SIG-M5 treated with dmso at 0.1 percent for 504 hours (cell line): ENCODE measurements at regions not wholly inside any gene's neighbourhood (a gene's known extent, or its start where the extent isn't known, plus 50 kb on each side); places are given as distances from the start of the nearest gene placed in this dataset.

Experiments
- DNase-seq: peaks from one replicate; lab custom pipeline; 2025; ENCODE audit not compliant: unreplicated experiment; lab: John Stamatoyannopoulos, UW

DNA sequence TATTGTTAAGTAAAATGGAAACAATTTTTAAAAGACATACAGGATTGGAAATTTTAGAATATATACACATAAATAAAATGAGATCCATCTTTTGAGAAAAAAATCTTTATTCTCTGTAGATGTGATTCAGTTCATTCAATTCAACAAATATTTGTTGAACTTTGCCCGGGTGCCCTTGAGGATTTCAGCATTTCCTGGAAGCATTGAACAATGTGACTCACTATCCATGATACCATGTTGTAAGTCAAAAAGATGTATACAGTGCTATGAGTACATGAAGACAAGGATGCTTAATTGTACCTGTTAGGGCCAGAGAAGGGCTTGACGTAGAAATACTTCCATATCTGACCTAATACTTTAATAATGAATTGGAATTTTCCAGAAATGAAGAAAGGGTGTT is 353.7 kb downstream of the METTL15 start:
- DNase-seq: no peak

DNA sequence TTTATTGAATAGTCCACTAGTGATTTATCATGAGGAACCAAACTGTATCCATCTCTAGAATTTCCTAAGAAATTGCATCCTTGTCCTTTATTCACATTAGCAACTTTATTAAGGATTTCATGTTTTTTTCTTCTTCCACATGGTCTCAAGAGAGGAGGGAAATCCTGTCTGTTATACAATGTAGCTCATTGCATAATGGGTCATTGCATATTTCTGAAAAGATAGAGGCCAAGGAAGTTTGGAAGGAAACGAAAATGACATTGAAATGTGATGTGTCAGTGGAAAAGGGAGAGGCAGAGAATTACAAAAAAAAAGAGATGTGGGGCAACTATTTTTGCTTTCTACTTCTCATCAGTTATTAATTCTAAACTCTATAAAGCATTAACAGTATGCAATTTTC is 353.1 kb downstream of the METTL15 start:
- DNase-seq: no peak

DNA sequence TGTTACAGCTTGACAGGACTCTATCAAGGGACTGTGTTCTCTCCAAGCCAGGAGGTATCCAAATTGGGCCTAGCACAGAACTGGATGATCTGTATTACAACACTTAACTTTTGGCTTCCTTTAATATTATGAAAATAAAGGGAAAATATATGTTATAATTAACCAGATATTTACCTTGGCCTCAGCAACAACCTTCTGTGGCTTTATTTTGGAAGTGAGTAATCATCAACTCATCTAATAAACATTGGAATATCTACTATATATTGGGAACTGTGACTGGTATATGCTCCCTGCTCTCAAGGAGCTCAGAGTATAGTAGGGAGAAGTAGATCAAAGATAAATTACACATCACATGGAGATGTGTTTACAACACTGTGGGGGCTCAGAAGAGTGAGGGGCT is 352.2 kb downstream of the METTL15 start:
- no peak for DNase-seq

DNA sequence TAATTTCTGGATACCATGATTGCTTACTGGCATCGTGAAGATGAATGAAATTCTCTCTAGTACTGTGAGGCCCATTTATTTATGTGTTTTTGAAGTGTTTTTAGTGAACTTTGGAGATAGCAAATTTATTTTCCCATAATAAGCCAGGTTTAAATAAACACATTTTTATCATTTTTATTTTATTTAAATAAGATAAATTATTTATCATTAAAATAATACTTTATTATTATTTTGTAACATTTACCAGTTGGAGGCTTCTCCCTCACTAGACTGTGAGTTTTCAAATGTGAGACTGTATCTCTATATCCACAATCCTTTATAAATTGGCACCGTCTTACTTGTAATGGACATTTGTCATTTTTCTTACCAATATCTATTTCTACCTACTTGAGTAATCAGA is 351.7 kb downstream of the METTL15 start:
- DNase-seq: no peak

DNA sequence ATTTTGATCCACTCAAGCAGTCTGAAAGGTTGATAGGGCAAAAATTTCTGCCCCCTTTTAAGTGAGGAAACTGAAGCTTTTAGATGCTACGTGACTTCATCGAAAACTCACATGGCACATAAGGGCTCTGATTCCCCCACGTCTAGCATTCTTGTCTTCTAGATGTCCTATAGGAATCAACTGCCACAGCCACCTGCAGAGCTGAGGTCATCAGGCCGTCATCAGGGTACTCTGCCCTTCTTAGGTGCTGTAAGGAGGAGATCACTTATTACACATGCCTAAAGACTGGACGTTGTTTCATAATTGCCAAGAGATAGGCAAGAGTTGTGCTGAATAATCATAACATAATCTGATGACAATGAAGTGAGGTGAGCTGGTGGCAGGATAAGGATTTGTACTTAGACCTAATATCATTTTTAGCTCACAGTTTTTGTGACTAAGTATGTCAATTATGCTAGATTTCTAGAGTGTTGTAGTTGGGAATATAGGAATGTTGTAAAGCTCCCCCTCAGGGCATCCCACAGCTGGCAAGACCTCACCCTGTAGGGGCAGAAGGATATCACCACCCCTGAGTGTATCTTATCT is 349.4 kb downstream of the METTL15 start:
- no peak for DNase-seq

DNA sequence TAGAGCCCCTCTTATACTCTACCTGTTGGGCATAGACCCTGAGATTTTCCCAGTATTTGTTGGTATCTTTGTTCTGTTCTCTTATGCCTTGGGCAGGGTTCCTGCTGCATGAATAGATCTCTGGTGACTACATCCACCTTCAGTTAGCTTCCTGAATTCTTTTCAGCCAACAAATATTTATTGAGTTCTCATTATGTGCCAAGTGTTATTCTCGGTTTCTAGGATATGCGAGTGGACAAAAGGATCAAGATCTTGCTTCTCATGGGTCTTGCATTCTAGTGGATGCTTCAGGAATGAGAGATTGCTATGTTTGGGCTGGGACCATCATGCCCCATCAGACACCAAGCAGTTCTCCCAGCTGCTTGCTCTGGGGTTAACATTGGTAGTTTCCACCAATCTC is 340.0 kb downstream of the METTL15 start:
- no peak for DNase-seq

DNA sequence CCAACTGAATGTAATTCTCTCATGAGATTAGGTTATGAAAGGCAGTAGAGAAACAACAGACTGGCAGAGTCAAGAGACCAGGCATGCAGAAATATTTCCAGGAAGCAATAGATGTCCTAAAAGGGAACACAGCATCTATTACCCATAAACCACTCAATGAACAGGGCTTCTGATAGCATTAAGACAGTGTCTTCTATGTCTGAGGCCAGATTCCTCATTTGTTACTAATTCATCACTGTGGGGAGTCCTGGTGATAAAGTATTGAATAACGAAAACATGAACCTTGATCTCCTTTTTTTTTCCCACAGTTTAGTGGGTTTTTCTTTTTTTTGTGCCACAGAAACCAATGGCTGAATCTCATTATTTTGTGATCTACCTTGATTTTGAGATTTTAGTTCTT is 339.0 kb downstream of the METTL15 start:
- DNase-seq: no peak

DNA sequence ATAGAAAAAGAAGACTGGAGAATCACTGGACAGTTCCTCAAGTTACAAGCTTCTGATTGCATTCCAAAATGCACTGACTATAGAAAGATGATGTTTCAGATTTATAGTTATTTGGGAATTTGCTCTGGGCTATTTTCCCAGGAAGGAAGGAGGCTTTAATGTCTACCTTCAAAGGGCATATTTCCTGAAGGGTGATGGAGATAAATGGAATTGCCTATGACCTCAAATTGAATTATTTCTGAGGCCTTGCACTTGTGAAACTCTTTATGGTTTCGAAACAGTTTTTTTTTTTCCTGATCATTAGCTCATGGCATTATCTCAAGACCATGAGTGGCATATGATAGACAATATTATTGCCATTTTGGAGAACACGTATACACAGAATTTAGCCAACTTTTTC is 333.9 kb downstream of the METTL15 start:
- no peak for DNase-seq

DNA sequence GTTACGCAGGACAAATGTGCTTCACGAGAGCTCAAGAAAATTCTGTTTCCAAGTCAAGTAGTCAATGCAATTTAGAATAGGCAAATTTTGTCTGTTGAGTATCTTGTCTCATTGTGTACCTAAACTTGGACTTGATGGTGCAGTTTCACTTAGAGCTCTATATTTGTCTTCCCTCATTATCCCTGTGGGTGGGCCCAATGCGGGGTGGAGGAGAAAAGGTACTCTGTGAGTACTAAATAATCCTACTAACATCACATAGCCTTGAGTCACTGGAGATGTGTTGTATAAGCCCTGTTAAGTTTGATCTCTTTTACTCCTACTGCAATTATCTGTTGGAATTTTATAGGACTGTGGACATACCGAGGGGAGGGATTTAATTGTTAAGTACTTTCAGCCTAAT is 331.2 kb downstream of the METTL15 start:
- no peak for DNase-seq

DNA sequence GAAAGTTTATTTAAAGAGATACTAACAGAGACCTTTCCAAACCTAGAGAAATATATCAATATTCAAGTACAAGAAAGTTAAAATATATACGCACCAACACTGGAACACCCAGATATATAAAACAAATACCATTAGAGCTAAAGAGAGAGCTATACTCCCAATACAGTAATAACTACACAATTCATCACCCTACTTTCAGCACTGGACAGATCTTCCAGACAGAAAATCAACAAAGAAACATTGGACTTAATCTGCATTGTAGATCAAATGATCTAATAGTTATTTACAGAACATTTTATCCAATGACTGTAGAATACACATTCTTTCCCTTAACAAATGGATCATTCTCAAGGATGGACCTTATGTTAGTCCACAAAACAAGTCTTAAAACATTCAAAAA is 311.9 kb downstream of the METTL15 start:
- no peak for DNase-seq

DNA sequence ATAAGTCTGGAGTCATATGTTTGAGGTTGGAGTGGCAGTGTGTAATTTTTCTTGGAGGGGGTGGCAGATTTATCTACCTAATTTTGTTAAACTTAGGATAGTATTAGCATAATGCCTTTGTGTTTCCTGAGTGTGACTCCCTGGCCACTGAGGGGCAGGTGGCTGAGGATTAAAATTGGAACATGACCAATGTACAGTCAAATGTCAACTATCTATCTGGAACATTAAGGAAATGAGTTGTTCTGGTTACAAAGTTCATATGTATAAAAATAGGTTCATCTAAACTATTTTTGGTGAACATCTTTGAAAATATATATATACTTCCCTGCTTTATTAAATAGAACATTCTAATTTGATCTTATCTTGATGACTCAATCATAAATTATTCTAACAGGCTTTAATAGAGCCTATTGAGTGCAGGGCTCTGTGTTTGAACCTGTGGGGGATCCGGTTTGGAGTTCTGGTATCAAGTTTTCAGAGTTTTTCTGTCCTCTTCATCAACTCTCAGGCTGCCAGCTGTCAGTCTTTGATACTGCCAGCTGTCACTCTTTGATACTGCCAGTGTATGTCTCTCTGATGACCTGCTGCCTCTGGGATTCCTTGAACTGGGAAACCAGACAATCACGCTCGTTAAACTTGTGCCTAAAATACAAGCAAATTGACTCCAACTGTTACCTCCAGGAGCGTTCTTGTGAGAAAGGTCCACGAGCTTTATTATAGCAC is 309.6 kb downstream of the METTL15 start:
- no peak for DNase-seq

DNA sequence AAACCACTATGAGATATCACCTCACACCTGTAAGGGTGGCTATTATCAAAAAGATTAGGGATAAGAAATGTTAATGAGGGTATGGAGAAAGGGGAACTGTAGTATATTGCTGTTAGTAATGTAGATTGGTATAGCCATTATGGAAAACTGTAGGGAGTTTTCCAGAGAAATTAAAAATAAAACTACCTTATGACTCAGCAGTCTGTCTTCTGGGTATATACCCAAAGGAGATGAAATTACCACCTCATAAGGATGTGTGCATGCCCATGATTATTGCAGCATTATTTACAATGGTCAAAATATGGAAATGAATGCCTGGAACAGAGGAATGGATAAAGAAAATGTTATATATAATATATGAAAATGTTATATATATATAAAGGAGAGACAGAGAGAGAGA is 303.8 kb downstream of the METTL15 start:
- no peak for DNase-seq

DNA sequence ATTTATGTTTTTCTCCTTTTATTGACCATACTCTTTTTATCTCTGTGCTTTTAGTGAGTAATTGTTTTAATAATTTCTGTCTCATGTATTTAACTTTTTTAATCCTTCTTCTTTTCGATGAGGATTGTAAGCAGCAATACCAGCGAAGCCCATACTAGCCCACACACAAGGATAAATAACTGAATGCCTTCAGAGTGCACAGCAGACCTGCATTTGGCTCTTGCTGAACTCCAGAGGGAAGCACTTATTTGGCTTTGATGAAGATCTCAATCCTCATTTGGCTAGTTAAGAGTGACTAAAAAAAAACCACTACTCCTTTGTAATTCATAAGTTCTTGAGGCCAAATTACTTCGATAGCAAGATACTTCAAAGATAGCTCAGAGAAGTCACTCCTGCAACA is 293.3 kb downstream of the METTL15 start:
- DNase-seq: no peak

DNA sequence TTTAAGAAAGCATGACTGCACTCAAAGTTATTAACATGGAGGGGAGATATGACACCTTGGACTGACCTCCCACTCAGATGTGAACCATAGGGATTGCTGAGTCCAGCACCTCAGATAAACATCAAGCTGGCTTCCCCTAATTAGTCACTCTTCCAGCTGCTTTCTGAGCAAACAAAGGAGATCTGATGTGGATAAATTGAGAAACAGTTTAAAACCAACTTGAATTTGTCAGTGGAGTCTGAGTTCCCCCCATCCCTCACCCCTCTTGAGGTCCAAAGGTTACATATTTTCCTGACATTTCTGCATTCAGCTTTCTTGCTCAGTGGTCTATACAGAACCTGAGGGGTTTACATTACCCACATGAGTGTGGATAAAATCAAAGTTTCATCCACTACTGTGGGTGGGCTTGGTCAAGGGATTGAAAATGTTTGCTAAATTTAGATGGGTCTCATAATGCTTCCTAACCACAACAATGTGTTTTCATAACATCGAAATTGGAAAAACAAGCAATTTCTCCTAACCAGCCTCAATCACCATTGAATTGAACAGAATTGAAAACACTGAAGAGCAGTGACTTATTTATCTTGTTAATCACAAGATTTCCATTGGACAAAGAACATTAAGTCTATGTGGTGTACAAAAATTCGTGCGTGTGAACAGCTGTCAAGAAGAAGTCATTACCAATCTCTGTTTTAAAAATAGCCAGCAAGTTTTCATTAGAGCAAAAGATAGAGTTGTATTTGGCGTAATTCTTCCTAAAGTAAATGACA is 292.3 kb downstream of the METTL15 start:
- DNase-seq: no peak

DNA sequence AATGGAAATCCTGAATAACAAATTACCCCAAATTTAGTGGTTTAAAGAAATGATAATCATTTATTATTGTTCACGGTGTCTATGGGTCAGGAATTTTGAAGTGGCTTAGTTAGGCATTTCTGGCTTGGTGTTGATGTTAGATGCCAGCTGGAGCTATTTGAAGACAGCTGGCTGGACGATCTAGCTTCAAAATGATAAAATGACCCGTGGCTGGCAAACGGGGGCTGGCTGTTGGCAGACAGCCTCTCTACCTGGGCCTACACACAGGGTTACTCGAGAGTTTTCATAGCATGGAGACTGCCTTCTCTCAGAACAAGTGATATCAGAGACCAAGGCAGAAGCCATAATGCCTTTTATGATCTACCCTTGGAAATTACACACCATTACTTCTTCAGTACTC is 285.2 kb downstream of the METTL15 start:
- DNase-seq: no peak

DNA sequence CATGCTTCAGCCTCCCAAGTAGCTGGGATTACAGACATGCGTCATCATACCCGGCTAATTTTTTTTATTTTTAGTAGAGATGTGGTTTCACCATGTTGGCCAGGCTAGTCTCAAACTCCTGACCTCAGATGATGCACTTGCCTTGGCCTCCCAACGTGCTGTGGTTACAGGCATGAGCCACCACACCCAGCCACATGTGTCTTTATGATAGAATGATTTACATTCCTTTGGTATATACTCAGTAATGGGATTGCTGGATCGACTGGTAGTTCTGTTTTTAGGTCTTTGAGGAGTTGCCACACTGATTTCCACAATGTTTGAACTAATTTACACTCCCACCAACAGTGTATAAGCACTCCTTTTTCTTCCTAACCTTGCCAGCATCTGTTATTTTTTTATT is 276.2 kb downstream of the METTL15 start:
- no peak for DNase-seq

DNA sequence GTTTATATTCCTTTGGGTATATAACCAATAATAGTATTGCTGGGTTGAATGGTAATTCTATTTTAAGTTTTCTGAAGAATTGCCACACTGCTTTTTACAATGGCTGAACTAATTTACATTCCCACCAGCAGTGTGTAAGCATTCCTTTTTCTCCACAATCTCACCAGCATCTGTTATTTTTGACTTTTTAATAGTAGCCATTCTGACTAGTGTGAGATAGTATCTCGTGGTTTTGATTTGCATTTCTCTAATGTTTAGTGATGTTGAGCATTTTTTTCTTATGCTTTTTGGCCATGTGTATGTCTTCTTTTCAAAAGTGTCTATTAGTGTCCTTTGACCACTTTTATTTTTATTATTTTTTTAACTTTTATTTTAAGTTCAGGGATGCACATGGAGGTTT is 275.3 kb downstream of the METTL15 start:
- no peak for DNase-seq
